MM.1S (cell line): ENCODE measurements at regions not wholly inside any gene's neighbourhood (a gene's known extent, or its start where the extent isn't known, plus 50 kb on each side); places are given as distances from the start of the nearest gene placed in this dataset.

Experiments
- DNase-seq: peaks from one replicate; pipeline ENCODE4 v3.0.0-alpha.2; 2015
- H2AFZ ChIP-seq: fragments of 300-600 bp; sonication (generic); 2 replicates; pipeline ENCODE4 v1.6.0; 2016; ENCODE audit warnings: antibody characterized with exemption, low read length
- H3F3A ChIP-seq: fragments of 300-600 bp; sonication (generic); 2 replicates; pipeline ENCODE4 v1.6.1; 2016; ENCODE audit warnings: mild to moderate bottlenecking, antibody characterized with exemption, low read length, moderate library complexity, mixed read lengths; ENCODE audit not compliant: insufficient read depth
- H3K27ac ChIP-seq: fragments of 300-600 bp; sonication (generic); 2 replicates; pipeline ENCODE4 v1.5.1; 2016; ENCODE audit warnings: mild to moderate bottlenecking, low read length
- H3K27me3 ChIP-seq: fragments of 300-600 bp; sonication (generic); replicated peaks from 2 replicates; pipeline ENCODE4 v1.6.0; 2016; ENCODE audit warnings: low read length; ENCODE audit not compliant: insufficient read depth
- H3K36me3 ChIP-seq: fragments of 300-600 bp; sonication (generic); replicated peaks from 2 replicates; pipeline ENCODE4 v1.6.1; 2016; ENCODE audit warnings: mild to moderate bottlenecking, low read length, mixed read lengths; ENCODE audit not compliant: insufficient read depth
- H3K4me1 ChIP-seq: fragments of 300-600 bp; sonication (generic); 2 replicates; pipeline ENCODE4 v1.6.1; 2016; ENCODE audit warnings: low read length, mixed read lengths
- H3K4me2 ChIP-seq: fragments of 300-600 bp; sonication (generic); 2 replicates; pipeline ENCODE4 v1.6.0; 2016; ENCODE audit warnings: low read depth, low read length
- H3K4me3 ChIP-seq: fragments of 300-600 bp; sonication (generic); 2 replicates; pipeline ENCODE4 v1.5.1; 2016; ENCODE audit warnings: low read length, mixed read lengths
- H3K79me2 ChIP-seq: fragments of 300-600 bp; sonication (generic); 2 replicates; pipeline ENCODE4 v1.6.1; 2016; ENCODE audit warnings: mixed run types, low read length, mixed read lengths
- H3K9ac ChIP-seq: fragments of 300-600 bp; sonication (generic); 2 replicates; pipeline ENCODE4 v1.6.1; 2016; ENCODE audit warnings: low read length, mixed read lengths
- H3K9me2 ChIP-seq: fragments of 300-600 bp; sonication (generic); replicated peaks from 2 replicates; pipeline ENCODE4 v1.6.1; 2016; ENCODE audit warnings: mild to moderate bottlenecking, low read length, mixed read lengths; ENCODE audit not compliant: insufficient read depth
- H3K9me3 ChIP-seq: fragments of 300-600 bp; sonication (generic); replicated peaks from 2 replicates; pipeline ENCODE4 v1.6.1; 2016; ENCODE audit warnings: mild to moderate bottlenecking, low read length, mixed read lengths; ENCODE audit not compliant: insufficient read depth
- H4K20me1 ChIP-seq: fragments of 300-600 bp; sonication (generic); 2 replicates; pipeline ENCODE4 v1.6.1; 2016; ENCODE audit warnings: mild to moderate bottlenecking, low read length, moderate library complexity, mixed read lengths; ENCODE audit not compliant: insufficient read depth
- CTCF ChIP-seq: fragments of 300-600 bp; sonication (generic); IDR thresholded peaks from 2 replicates; pipeline ENCODE4 v1.5.1; 2016; ENCODE audit warnings: antibody characterized with exemption, low read length, mixed read lengths
- EZH2 ChIP-seq: fragments of 300-600 bp; sonication (generic); optimal IDR thresholded peaks from 2 replicates; pipeline ENCODE3; 2017; ENCODE audit warnings: low read depth, mild to moderate bottlenecking, antibody characterized with exemption, low read length, mixed read lengths
- EZH2phosphoT487 ChIP-seq: fragments of 300-600 bp; sonication (generic); IDR thresholded peaks from 2 replicates; pipeline ENCODE4 v1.6.1; 2018; ENCODE audit warnings: antibody characterized with exemption, low read length

- Histone ChIP-seq H3K9ac (no peak overlapping the region), H3K4me3 (no peak overlapping the region), H3F3A (no peaks in the 10 kb centered on the region), H3K4me2 (no peak overlapping the region), H3K27me3 (no peaks in the 10 kb centered on the region), H2AFZ (no peak overlapping the region), H3K9me3 (no peaks in the 10 kb centered on the region), H3K9me2 (no peaks in the 10 kb centered on the region; the same call in 1 of the 2 replicates), H3K4me1 (no peaks in the 10 kb centered on the region), H3K36me3 (no peaks in the 10 kb centered on the region), H3K79me2 (no peaks in the 10 kb centered on the region), H4K20me1 (no peaks in the 10 kb centered on the region), H3K27ac (no peak overlapping the region)
- no peak for TF ChIP-seq EZH2phosphoT487
- TF ChIP-seq CTCF, result no peak
- no peak for TF ChIP-seq EZH2
- DNase-seq, result no peak
Measured at GRCh38 chr3:106232956-106233355, 364.1 kb upstream of the CBLB start.

- Histone ChIP-seq H3K4me1 (no peaks in the 10 kb centered on the region), H3K27me3 (no peaks in the 10 kb centered on the region), H3K4me2 (no peak overlapping the region), H2AFZ (no peak overlapping the region), H3K27ac (no peak overlapping the region), H3K36me3 (no peaks in the 10 kb centered on the region), H3K4me3 (no peak overlapping the region), H3K9ac (no peak overlapping the region), H3K79me2 (no peaks in the 10 kb centered on the region), H3K9me3 (no peaks in the 10 kb centered on the region), H3K9me2 (no peaks in the 10 kb centered on the region; the same call in 1 of the 2 replicates), H3F3A (no peaks in the 10 kb centered on the region), H4K20me1 (no peaks in the 10 kb centered on the region)
- TF ChIP-seq EZH2phosphoT487, result no peak
- TF ChIP-seq CTCF, result no peak
- TF ChIP-seq EZH2, result no peak
- no peak for DNase-seq
Measured at GRCh38 chr3:106239195-106239697, 370.4 kb upstream of the CBLB start.

GRCh38 chr3:106241593-106241992 is 372.8 kb upstream of the CBLB start:
- no peak overlapping the region for H2AFZ ChIP-seq
- H4K20me1 ChIP-seq, result no peaks in the 10 kb centered on the region
- no peak overlapping the region for H3K9ac ChIP-seq
- no peaks in the 10 kb centered on the region for H3K9me3 ChIP-seq
- no peaks in the 10 kb centered on the region for H3K79me2 ChIP-seq
- no peaks in the 10 kb centered on the region for H3F3A ChIP-seq
- no peak for TF ChIP-seq EZH2phosphoT487
- DNase-seq, result no peak
- H3K27ac ChIP-seq, result no peak overlapping the region
- no peak overlapping the region for H3K4me2 ChIP-seq
- no peak overlapping the region for H3K4me3 ChIP-seq
- no peaks in the 10 kb centered on the region for H3K9me2 ChIP-seq
- no peaks in the 10 kb centered on the region for H3K4me1 ChIP-seq
- no peaks in the 10 kb centered on the region for H3K27me3 ChIP-seq
- no peaks in the 10 kb centered on the region for H3K36me3 ChIP-seq

- H3K9me2 ChIP-seq, result no peaks in the 10 kb centered on the region
- no peak overlapping the region for H3K4me3 ChIP-seq
- H3K36me3 ChIP-seq, result no peaks in the 10 kb centered on the region
- H3K27ac ChIP-seq, result no peak overlapping the region
- H3K27me3 ChIP-seq, result no peaks in the 10 kb centered on the region
- H2AFZ ChIP-seq, result no peak overlapping the region
- no peaks in the 10 kb centered on the region for H3F3A ChIP-seq
- no peaks in the 10 kb centered on the region for H3K79me2 ChIP-seq
- no peak for TF ChIP-seq CTCF
- no peak for TF ChIP-seq EZH2phosphoT487
- TF ChIP-seq EZH2, result no peak
- DNase-seq, result no peak
- H4K20me1 ChIP-seq, result no peaks in the 10 kb centered on the region
- no peak overlapping the region for H3K9ac ChIP-seq
- H3K4me2 ChIP-seq, result no peak overlapping the region
- H3K4me1 ChIP-seq, result no peaks in the 10 kb centered on the region
- H3K9me3 ChIP-seq, result no peaks in the 10 kb centered on the region
Measured at GRCh38 chr3:106242781-106243180, 374.0 kb upstream of the CBLB start.
